Endothelial cell of umbilical vein (primary cell): ENCODE measurements at regions not wholly inside any gene's neighbourhood (a gene's known extent, or its start where the extent isn't known, plus 50 kb on each side); places are given as distances from the start of the nearest gene placed in this dataset.

ENCODE experiments used
- POLR2A ChIP-seq: IDR thresholded peaks from 2 replicates; pipeline ENCODE4 v1.6.1; 2012; ENCODE audit warnings: low read depth, mild to moderate bottlenecking, control low read depth, low read length
- TF ChIP-seq, protein P1 (sequence below), 2 donors: IDR thresholded peaks; 1 replicate in 1 of 2; 2 replicates in 1 of 2; pipeline ENCODE4 v1.5.1; 2011; ENCODE audit warnings: low read length in 2 of 2, mild to moderate bottlenecking in 2 of 2, moderate library complexity in 2 of 2, control low read depth in 1 of 2, inconsistent platforms in 1 of 2, low read depth in 1 of 2; ENCODE audit not compliant: insufficient read depth in 1 of 2; ENCODE audit errors: extremely low read depth in 1 of 2

DNA sequence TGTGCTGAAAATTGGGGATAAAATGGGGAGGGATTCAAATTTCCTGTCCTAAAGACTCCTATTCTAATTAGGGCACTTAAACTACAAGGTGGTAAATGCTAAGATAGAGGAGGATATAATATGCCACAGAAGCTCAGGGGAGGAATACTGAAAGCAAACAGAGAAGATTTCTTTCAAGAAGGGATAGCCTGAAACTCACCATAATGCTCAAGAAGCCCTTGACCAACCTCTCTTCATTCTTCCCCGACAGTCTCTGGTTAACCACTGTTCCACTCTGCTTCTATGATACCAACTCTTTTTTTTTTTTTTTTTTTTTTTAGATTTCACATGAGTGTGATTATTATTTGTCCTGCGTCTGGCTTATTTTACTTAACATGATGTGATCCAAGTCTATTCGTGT is 398.2 kb upstream of the FRG2C start:
- TF ChIP-seq POLR2A: no peak
- TF ChIP-seq, protein P1, sequence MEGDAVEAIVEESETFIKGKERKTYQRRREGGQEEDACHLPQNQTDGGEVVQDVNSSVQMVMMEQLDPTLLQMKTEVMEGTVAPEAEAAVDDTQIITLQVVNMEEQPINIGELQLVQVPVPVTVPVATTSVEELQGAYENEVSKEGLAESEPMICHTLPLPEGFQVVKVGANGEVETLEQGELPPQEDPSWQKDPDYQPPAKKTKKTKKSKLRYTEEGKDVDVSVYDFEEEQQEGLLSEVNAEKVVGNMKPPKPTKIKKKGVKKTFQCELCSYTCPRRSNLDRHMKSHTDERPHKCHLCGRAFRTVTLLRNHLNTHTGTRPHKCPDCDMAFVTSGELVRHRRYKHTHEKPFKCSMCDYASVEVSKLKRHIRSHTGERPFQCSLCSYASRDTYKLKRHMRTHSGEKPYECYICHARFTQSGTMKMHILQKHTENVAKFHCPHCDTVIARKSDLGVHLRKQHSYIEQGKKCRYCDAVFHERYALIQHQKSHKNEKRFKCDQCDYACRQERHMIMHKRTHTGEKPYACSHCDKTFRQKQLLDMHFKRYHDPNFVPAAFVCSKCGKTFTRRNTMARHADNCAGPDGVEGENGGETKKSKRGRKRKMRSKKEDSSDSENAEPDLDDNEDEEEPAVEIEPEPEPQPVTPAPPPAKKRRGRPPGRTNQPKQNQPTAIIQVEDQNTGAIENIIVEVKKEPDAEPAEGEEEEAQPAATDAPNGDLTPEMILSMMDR (IDR thresholded peaks at IDR 0.05; ENCODE audit: extremely low read depth in 1 of 2, insufficient read depth in 1 of 2, low read depth in 1 of 2, low read length in 2 of 2): no peak
